Stimulated activated CD4-positive, alpha-beta T cell treated with anti-CD3 and anti-CD28 coated beads, Interleukin-12 subunit alpha, Interleukin-12 subunit beta, amount 100 ng/mL, for 4 hours (primary cell): ENCODE measurements at regions not wholly inside any gene's neighbourhood (a gene's known extent, or its start where the extent isn't known, plus 50 kb on each side); places are given as distances from the start of the nearest gene placed in this dataset.

ENCODE experiments used
- DNase-seq: peaks from one replicate; pipeline ENCODE4 v3.0.0-alpha.2; 2020

DNA sequence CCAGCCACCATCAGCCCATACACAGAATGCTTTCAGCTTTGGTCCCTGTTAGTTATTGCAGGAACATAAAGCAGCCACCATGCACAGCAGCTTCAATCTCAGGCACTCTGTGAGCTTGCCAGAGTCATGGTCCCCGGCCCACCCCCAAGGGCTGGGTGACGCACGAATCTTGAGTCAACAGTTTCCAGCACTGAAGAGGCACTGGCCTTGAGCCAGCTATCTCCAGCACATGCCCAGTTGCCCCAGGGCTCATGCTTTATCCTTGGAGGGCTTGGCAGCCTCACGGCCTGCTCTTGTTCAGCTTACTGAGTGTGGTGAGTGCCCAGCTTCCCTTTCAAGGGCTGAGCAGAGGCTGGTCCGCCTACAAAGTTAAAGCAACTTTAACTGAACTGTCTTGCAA is 200.7 kb upstream of the RAB4A start:
- DNase-seq, result no peak

DNA sequence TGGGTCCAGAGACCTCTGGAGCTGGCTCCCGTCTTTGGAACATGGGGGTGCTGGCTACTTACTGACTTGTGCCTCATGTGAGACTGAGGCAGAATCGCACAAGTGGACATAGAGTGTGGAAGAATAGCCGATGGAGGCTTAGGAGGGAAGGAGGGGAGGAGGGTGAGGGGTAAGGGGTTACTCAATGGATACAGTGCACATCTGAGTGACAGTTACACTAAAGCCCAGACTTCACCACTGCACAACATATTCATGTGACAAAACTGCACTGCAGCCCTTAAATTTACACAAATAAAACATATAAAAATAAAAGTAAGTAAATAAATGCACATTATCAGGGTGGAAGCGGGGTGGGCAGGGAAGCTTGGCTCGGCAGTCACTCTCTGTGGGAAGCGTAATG is 197.7 kb upstream of the RAB4A start:
- no peak for DNase-seq

DNA sequence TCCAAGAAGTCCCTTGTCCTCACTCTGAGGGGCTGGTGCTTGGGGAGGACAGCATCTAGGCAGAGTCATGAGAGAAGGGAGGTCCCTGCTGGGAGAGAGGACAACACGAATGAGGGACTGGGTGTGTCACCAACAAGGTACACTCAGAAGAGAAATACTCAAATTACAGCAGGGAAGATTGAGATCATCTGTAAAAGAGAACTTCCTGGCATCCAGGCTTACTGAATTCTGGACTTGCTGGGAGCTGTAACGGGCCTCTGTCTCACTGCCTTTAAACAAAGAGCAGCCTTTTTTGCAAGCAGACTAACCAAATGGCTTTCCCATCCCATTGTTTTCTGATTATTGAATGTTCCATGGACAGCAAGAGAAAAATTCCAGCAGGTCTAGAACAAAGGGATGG is 195.7 kb upstream of the RAB4A start:
- DNase-seq, result no peak

DNA sequence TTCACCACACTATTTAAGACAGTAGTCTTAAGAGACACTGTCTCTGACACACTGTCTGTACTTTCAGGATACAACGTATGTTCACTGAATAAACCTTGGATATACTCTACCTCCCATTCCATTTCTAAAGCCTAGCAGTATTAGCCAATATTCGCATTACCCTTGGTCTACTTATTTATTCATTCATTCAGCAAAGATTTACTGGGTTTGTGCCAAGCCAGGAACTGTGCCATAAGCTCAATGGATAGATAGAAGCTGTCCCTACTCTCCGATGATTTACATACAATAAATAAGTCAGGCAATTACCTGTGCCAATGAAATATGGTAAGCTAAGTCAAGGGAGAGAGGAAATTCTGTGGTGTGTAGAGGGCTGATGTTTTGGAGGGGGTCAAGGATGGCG is 195.2 kb upstream of the RAB4A start:
- DNase-seq, result no peak

DNA sequence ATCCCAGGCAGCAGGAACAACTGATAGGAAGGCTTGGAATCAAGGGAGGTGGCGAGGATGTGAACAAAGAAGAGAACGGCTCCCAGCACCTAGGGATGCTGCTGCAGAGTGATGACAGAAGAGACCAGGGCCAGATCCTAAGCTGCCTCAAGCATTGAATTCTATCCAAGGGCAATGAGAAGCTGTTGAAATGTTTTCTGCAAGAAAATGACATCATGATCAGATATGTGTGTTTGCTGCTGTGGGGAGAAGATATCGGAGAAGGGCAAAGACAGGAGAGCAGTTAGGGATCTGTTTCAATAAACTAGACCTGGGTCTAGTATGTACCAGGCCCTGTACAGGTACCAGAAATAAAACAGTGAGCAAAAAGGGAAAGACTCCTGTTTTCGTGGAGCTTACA is 194.7 kb upstream of the RAB4A start:
- no peak for DNase-seq

DNA sequence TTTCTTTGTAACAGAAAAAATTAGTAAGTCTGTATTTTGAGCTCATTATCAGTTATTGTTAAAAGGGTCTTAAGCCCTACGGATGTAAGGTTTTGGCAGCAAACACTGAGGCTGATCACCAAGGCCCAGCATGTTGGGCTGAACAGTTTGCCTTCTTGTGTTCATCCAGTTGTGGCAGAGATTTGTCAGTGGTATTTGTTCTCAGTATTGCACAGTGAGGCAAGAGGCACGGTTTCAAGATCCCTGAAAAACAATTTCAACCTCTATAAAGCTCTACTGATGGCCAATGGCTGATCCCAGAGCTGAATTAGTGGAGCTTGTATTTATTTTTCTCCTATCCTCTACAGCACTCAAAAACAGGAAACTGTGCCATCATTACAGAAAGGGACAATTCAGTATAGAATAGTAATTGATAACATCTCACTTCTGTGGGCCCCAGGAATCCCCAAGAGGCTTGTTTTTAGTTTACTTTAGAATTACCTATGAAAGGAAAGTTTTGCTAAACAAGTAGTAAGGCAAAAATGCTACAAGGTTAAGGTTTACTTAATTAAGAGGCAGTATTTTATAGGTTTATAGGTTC is 191.8 kb upstream of the RAB4A start:
- DNase-seq, result no peak

DNA sequence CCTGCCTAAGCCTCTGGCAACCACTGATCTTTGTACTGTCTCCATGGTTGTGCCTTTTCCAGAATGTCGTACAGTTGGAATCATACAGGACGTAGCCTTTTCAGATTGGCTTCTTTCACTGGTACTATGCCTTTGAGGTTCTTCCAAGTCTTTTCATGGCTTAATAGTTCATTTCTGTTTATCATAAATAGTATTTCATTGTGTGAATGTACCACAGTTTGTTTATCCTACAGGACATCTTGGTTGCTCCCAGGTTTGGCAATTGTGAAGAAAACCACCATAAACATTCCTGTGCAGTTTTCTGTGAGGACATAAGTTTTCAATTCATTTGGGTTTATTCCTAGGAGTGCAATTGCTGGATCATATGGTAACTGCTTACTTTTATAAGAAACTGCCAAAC is 190.6 kb upstream of the RAB4A start:
- no peak for DNase-seq

DNA sequence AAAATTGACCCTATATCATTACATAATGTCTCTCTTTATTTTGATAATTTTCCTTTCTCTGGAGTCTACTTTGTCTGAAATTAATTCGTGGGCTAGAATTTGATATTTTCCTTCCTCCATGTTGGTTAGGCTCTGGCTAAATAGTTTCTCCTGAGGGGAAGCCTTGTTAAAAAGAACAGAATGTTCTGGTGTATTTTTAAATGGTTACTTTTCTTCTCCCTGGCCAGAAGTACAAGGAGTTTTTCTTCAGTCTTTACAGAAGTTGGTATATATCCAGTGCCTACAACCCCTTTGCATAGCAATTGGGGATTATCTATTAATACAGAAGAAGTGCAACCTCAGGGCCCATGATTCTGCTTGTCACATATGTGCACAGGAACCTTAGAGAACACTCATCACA is 185.6 kb upstream of the RAB4A start:
- no peak for DNase-seq

DNA sequence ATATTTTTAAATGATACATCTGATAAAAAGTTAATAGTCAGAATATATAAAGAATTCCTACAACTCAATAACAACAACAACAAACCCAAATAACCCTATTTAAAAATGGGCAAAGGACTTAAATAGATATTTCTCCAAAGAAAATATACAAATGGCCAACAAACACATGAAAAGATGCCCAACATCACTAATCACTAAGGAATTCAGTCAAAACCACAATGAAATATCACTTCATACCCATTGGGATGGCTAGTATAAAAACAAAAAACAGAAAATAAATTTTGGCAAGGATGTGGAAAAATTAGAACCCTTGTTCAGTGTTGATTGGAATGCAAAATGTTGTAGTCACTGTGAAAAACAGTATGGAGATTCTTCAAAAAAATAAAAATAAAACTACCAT is 184.8 kb upstream of the RAB4A start:
- DNase-seq, result no peak

DNA sequence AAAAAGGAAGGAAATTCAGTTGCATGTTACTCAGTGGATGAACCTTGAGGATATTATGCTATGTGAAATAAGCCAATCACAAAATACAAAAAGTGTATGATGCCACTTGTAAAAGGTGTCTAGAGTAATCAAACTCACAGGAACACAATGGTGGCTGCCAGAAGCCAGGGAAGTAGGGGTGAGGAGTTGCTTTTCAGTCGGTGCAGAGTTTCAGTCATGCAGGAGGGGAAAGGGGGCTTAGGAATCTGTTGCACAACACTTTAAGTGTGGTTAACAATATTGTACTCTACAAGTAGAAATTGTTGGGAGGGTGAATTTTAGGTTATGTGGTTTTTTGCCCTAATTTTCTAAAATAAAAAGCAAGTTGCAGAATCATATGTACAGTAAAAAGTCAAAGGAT is 184.2 kb upstream of the RAB4A start:
- no peak for DNase-seq

DNA sequence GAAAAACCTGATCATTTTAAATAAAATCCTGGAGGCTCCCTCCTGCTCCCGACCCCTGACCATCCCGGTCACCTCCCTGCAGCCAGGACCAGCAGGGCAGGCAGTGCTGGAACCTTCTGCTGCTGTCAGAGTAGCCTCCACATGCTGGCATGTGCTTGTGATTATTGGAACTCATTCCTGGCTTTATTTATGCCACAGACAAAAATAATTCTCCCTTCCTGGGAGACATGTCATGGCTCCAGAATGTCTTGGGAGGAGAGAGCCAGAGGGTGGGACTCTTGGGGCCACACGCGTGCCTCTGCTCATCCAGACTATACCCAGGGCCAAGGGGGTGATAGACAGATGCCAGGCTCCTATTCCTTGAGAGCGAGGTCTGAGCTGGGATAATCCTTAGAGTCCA is 183.6 kb upstream of the RAB4A start:
- DNase-seq, result no peak

DNA sequence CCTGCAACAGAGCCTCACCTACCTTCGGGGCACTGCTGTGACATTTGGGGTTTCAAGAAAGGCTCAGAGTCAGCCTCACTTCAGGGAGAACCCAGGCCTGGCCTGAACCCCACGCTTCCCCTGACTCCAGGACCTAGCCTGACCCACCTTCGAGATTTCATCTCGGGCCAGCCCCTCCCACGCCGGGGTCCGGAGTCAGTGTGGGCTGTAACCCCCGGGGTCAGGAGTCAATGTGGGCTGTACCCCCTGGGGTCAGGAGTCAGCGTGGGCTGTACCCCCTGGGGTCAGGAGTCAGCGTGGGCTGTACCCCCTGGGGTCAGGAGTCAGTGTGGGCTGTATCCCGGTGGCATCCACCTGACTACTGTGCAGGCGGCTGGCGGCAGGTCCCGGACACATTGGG is 183.0 kb upstream of the RAB4A start:
- DNase-seq, result no peak

DNA sequence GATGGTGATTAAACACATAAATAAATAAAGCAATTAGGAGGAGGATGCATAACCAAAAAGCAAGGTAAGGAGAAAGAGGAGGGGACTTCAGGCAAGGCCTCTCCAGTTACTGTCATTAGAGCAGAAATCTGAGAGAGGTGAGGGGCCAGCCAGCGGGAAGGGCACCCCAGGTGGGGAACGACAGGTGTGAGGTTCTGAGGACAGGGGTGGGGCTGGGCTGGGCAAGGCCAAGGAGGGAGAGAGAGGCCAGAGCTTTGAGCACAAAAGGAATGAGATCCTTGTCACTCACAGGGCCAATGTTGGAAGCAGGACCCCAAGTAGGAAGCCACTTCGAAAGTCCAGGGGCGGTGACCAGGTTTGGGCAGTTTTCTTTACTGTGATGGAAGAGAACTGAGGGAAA is 182.2 kb upstream of the RAB4A start:
- no peak for DNase-seq

DNA sequence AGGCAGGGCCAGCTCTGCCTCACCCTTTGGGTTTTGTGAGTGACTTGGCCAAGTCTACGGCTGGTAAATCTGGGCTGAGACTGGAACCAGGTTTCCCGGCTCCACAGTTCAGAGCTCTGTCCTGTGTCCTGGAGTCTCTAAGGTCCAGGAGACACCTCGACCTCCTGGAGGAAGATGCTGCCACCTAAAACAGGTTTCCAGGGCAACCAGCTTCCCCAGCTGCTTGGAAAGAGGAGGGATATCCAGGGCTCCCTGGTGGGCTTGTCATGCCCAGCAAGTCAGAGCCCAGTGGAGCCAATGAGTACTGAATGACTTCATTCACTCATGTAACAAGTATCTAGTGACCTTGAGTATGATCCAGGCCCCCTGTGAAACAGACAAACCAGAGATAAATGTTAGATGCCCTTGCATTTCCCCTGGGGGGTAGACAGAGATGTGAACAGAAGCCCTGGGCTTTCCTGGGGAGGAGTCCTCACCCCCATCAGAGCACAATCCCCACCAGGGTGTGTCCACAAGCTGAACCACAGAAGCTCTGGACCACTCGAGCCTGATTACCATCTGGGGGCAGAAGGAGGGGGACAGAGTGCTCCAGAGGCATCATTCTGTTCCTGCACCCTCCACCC is 181.2 kb upstream of the RAB4A start:
- DNase-seq, result no peak

DNA sequence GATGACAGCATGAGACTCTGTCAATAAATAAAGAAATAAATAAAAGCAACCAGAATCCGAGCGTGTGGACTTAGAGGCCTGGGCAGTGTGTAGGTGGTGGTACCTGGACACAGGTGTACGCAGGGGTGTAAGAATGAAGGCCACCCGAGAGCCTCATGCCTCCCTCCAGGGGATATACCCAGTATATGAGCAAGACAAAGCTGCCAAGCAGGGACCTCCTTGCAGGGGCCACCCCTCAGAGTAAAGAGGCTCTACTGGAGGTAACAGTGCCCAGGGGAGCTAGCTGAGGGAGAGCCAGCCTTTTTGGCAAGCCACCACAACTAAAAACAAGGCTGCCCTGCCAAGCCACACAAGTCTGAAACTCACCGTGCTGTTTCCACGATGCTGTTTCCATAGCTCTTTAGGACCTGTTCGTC is 179.2 kb upstream of the RAB4A start:
- no peak for DNase-seq

DNA sequence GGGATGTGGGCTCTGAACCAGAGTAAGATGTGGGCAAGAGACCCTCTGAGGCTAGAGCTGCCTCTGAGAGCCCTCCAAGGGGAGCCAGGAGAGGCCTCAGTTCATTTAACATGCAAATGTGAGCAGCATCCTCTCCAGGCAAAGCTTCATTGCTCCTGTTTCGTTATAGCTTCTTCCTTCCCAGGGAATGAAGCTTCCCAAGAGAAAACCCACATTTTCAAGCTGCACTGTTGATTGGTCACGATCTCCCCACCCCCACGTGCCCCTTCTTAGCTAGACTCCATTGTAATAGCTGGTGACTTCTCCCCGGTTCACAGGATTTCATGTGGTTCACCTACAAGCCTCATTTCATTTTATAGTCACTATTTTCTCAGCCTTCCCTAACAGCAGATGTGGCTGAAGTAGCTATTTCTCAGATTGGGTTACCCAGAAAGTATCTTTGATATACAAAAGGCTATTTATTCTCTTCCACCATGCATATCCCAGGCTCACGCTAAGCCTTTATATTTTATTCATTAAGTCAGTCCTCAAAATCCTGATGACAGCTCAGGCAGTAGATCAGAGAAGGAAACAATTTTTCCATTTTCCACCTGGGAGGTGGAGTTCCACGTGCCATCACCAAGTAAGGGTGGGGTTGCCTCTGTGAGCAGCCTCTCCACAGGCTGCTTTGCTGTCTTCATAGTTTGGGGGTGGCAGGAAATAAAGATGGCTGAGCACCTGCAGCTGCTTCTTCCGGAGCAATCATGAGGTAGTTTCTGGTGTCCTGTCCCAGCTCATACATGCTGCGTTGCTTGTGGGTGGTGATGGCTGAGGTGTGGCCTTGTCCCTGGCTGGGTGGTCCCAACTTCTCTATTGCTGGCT is 178.3 kb upstream of the RAB4A start:
- DNase-seq, result no peak

DNA sequence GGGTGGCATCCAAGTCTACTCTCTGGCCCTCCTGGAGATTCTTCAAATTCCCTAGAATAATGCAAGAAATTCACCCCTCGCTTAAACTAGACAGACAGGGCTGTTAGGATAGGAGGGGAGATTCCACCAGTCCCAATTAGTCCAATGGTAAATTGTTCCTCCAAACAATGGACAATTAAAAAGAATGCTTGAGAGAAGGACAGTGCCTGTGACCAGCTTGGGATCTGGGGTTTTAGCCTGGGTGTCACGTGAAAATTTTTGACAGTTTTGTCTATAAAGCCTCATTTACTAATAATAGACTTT is 177.7 kb upstream of the RAB4A start:
- no peak for DNase-seq

DNA sequence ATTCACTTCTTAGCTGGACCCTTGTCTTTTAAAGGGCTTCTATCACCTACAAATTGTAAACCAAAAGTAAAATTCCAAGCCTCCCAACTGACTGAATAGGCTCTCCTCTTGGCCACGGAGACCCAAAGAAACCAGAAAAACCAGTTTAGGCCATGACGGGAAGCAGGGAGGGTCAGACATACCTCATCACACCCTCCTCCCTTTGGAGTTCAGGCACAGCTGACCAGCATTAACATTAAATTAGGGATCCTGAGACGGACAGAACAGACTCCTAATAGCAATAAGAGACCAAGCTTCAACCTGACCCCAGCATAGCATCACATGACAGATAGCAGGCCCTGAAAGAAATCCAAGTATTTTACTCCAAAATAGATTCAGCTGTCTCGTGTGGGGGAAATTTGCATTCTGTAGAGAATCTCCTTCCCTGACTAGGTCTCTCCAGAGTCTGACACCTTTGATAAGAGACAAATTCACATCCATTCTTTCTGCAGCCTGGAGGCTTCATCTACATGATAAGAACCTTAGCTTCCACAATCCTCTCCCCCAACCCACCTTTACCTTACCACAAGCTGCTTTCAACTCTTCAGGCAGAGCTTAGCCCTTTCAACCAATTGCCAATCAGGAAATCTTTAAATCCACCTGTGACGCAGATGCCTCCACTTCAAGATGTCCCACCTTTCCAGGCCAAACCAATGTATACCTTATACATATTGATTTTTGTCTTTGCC is 177.1 kb upstream of the RAB4A start:
- DNase-seq, result no peak

DNA sequence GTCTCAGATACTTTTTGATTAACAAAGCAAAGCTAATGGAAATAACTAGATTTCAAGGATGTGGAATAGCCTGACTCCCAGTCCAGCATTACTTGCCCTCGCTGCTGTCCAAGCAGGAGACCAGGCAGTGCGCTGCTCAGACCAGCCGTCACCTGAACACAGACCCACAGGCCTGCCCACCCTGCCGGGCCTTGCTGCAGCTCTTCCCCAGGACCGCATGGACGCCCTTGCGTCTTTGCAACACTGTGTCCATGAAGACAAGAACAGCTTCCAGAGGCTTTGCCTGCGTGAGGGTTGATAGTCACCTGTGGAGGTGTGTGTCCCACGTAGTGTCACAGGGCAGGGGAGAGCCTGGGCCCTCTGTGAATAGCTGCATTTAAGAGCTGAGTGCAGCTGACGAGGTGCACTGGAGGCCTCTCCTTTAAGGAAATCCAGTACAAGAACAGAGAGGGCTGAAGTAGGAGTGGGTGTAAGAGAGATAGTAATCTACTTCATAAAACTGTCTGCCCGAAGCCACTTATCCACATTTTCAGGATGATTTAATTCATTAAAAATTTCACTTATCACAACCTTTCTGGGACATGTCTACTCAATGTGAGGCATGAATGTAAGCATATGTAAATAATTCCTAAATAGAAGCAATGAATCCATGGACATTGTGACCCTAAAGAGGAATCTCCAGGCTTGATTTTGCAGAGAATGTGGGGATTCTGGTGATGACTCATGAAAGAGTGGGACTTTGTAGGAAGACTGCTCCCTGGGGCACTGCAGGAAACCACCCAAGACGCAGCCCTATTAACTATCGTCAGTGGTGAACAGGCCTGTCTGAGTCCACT is 176.2 kb upstream of the RAB4A start:
- DNase-seq, result no peak

DNA sequence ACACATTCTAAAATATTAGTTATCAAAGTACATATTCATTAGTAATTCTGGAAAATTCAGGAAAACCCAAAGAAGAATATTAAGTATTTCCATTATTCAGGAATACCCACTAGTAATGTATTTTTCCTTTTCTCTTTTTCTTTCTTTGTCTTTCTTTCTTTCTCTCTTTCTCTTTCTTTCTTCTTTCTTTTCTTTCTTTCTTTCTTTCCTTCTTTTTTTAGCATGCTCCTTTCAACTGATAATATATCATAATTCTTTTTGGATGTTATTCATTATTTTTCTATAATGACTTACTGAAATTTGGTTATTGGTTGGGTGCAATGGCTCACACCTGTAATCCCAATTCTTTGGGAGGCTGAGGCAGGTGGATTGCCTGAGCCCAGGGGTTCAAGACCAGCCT is 175.6 kb upstream of the RAB4A start:
- no peak for DNase-seq

DNA sequence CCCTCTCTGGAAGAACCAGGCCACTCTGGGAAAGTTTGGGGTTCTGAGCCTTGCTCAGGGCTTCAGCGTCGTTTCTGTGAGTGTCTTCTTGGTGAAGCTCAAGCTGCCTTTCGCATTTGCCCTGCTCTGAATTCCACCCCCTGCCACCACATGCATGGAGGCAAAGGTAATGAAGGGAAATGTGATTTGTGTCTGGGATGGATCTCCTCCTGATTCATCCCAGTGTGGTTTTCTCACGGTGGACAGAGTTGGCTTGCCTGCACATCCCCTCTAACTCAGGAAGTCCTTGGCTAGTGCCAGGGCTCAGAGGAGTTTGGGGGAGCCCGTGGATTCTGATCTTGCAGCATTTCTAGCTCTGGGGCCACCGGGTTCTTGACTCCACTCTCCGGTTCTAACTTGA is 173.6 kb upstream of the RAB4A start:
- DNase-seq, result no peak

DNA sequence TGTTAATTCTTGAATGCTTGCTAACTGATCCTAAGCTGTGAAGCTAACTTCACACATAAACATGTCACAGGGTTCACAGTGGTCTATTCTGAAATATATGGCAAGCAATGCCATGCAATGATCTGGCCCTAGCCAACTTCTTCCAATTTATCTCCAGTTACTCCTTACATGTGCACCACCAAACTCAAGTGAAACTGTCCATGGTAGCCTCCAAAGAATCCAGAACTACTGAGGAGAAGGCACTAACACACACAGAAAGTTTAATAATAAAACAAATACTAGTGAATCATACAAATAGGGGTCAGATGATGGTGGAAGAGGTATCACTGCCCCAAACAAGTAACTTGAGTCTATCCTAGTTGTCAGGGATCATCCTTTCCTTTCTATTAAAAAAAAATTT is 172.6 kb upstream of the RAB4A start:
- no peak for DNase-seq
